IMR-90 (cell line): ENCODE measurements at regions not wholly inside any gene's neighbourhood (a gene's known extent, or its start where the extent isn't known, plus 50 kb on each side); places are given as distances from the start of the nearest gene placed in this dataset.

Experiments used
- ATAC-seq: fragments of 200-7000 bp; cut with Tn5 transposase; 2 replicates; pipeline ENCODE4 v1.9.1; 2020; ENCODE audit warnings: low read depth, mild to moderate bottlenecking, moderate library complexity
- BruUV-seq: library from RNA; stranded (reverse); fragments of 400-500 nt; replicated peaks from 2 replicates; lab custom pipeline; 2021; lab: Mats Ljungman, UMichigan
- CTCF ChIA-PET: fragments of 300-600 bp; formaldehyde crosslinking; extraction: SDS; loops from one replicate; lab custom pipeline; 2021; ENCODE audit warnings: antibody characterized with exemption; lab: Yijun Ruan, JAX
- POLR2A ChIA-PET: fragments of 300-600 bp; sonication (Branson Sonifier 250); formaldehyde crosslinking; loops from one replicate; lab custom pipeline; 2022; ENCODE audit warnings: antibody characterized with exemption; ENCODE audit not compliant: unreplicated experiment; lab: Charles Lee
- DNase-seq: peaks from one replicate; pipeline ENCODE4 v3.0.0; 2013
- H2AFZ ChIP-seq: replicated peaks from 2 replicates; pipeline ENCODE3; 2013; ENCODE audit warnings: low read length, mild to moderate bottlenecking; ENCODE audit not compliant: poor library complexity
- H2AK5ac ChIP-seq: 2 replicates; pipeline ENCODE4 v1.6.1; 2013; ENCODE audit warnings: low read depth, low read length, inconsistent platforms
- H2AK9ac ChIP-seq: replicated peaks from 2 replicates; pipeline ENCODE3; 2013; ENCODE audit warnings: mild to moderate bottlenecking, low read depth, low read length, moderate library complexity; ENCODE audit not compliant: poor library complexity
- H2BK120ac ChIP-seq: 2 replicates; pipeline ENCODE4 v1.6.1; 2013; ENCODE audit warnings: low read depth, low read length, inconsistent platforms
- H2BK15ac ChIP-seq: 3 replicates; pipeline ENCODE4 v1.6.1; 2013; ENCODE audit warnings: low read depth, low read length, inconsistent platforms
- H2BK20ac ChIP-seq: 2 replicates; pipeline ENCODE4 v1.6.1; 2013; ENCODE audit warnings: low read depth, mild to moderate bottlenecking, inconsistent platforms, low read length, moderate library complexity
- H2BK5ac ChIP-seq: 2 replicates; pipeline ENCODE4 v1.6.1; 2013; ENCODE audit warnings: mild to moderate bottlenecking, low read depth, low read length, inconsistent platforms; ENCODE audit not compliant: poor library complexity, severe bottlenecking
- H3K14ac ChIP-seq: replicated peaks from 2 replicates; pipeline ENCODE4 v1.6.1; 2013; ENCODE audit warnings: low read depth, low read length, inconsistent platforms
- H3K18ac ChIP-seq: 2 replicates; pipeline ENCODE4 v1.6.1; 2013; ENCODE audit warnings: low read depth, low read length, control low read depth
- H3K23ac ChIP-seq: 2 replicates; pipeline ENCODE4 v1.6.1; 2013; ENCODE audit warnings: low read depth, low read length, inconsistent platforms
- H3K27ac ChIP-seq: 2 replicates; pipeline ENCODE4 v1.5.1; 2013; ENCODE audit warnings: mild to moderate bottlenecking, control low read depth, low read length; ENCODE audit not compliant: insufficient read depth
- H3K27me3 ChIP-seq: 2 replicates; pipeline ENCODE4 v1.6.1; 2013; ENCODE audit warnings: low read length; ENCODE audit not compliant: control insufficient read depth, insufficient read depth
- H3K36me3 ChIP-seq: 2 replicates; pipeline ENCODE4 v1.6.1; 2013; ENCODE audit warnings: low read length, mixed read lengths; ENCODE audit not compliant: control insufficient read depth, insufficient read depth
- H3K4ac ChIP-seq: 2 replicates; pipeline ENCODE4 v1.6.1; 2013; ENCODE audit warnings: low read depth, low read length, inconsistent platforms
- H3K4me1 ChIP-seq: 2 replicates; pipeline ENCODE4 v1.6.1; 2013; ENCODE audit warnings: low read length, mixed read lengths; ENCODE audit not compliant: control insufficient read depth, insufficient read depth
- H3K4me2 ChIP-seq: 2 replicates; pipeline ENCODE4 v1.6.1; 2013; ENCODE audit warnings: low read depth, mild to moderate bottlenecking, control low read depth, low read length, moderate library complexity
- H3K4me3 ChIP-seq: 2 replicates; pipeline ENCODE4 v1.5.1; 2013; ENCODE audit warnings: low read depth, mild to moderate bottlenecking, control low read depth, low read length, moderate library complexity; ENCODE audit not compliant: insufficient read depth
- H3K56ac ChIP-seq: 2 replicates; pipeline ENCODE4 v1.6.1; 2013; ENCODE audit warnings: low read length, inconsistent platforms; ENCODE audit not compliant: insufficient read depth; ENCODE audit errors: extremely low read depth
- H3K79me1 ChIP-seq, 2 experiments: 2 replicates each; pipeline ENCODE4 v1.6.1; 2013; ENCODE audit warnings: low read length in 2 of 2, inconsistent platforms in 1 of 2, low read depth in 1 of 2
- H3K9ac ChIP-seq: 2 replicates; pipeline ENCODE4 v1.6.1; 2013; ENCODE audit warnings: low read depth, low read length, control low read depth
- H3K9me1 ChIP-seq: 2 replicates; pipeline ENCODE4 v1.6.1; 2013; ENCODE audit warnings: low read length, inconsistent platforms; ENCODE audit not compliant: insufficient read depth
- H3K9me3 ChIP-seq: 2 replicates; pipeline ENCODE4 v1.6.1; 2013; ENCODE audit warnings: low read length; ENCODE audit not compliant: control insufficient read depth, insufficient read depth
- H4K20me1 ChIP-seq: 2 replicates; pipeline ENCODE4 v1.6.1; 2013; ENCODE audit warnings: low read length, inconsistent platforms; ENCODE audit not compliant: insufficient read depth
- H4K5ac ChIP-seq: 2 replicates; pipeline ENCODE4 v1.6.1; 2013; ENCODE audit warnings: mild to moderate bottlenecking, low read depth, low read length, control low read depth
- H4K8ac ChIP-seq, 2 experiments: 2 replicates each; pipeline ENCODE4 v1.6.1; 2013; ENCODE audit warnings: low read depth in 2 of 2, low read length in 2 of 2, control low read depth in 1 of 2, inconsistent platforms in 1 of 2
- H4K91ac ChIP-seq: 2 replicates; pipeline ENCODE4 v1.6.1; 2013; ENCODE audit warnings: low read depth, low read length, inconsistent platforms; ENCODE audit not compliant: insufficient read depth
- BHLHE40 ChIP-seq: fragments of 150-350 bp; IDR thresholded peaks from 2 replicates; pipeline ENCODE4 v1.6.1; 2016; ENCODE audit warnings: mild to moderate bottlenecking, low read depth, low read length
- CEBPB ChIP-seq: IDR thresholded peaks from 2 replicates; pipeline ENCODE4 v1.6.1; 2012; ENCODE audit warnings: low read depth, low read length, improper control_type of control experiment
- CHD1 ChIP-seq: IDR thresholded peaks from 2 replicates; pipeline ENCODE4 v1.6.1; 2012; ENCODE audit warnings: low read depth, low read length, improper control_type of control experiment
- CTCF ChIP-seq: conservative IDR thresholded peaks from 2 replicates; pipeline ENCODE4 v1.5.1; 2012; ENCODE audit warnings: mild to moderate bottlenecking, low read depth, low read length, improper control_type of control experiment
- ELK1 ChIP-seq: fragments of 150-350 bp; IDR thresholded peaks from 2 replicates; pipeline ENCODE4 v1.6.1; 2016; ENCODE audit warnings: low read depth, mild to moderate bottlenecking, low read length, moderate library complexity, borderline replicate concordance
- MAFK ChIP-seq: IDR thresholded peaks from 2 replicates; pipeline ENCODE4 v1.6.1; 2012; ENCODE audit warnings: low read depth, low read length, improper control_type of control experiment
- MAZ ChIP-seq: IDR thresholded peaks from 2 replicates; pipeline ENCODE4 v1.6.1; 2012; ENCODE audit warnings: low read depth, mild to moderate bottlenecking, low read length, improper control_type of control experiment, moderate library complexity, borderline replicate concordance
- MXI1 ChIP-seq: IDR thresholded peaks from 2 replicates; pipeline ENCODE4 v1.6.1; 2012; ENCODE audit warnings: low read depth, mild to moderate bottlenecking, low read length, moderate library complexity, borderline replicate concordance
- NFE2L2 ChIP-seq: fragments of 150-350 bp; IDR thresholded peaks from 2 replicates; pipeline ENCODE4 v1.6.1; 2016; ENCODE audit warnings: low read depth, mild to moderate bottlenecking, low read length
- POLR2A ChIP-seq: IDR thresholded peaks from 2 replicates; pipeline ENCODE4 v1.6.1; 2012; ENCODE audit warnings: mild to moderate bottlenecking, low read depth, low read length
- RAD21 ChIP-seq: IDR thresholded peaks from 2 replicates; pipeline ENCODE4 v1.6.1; 2012; ENCODE audit warnings: low read length, improper control_type of control experiment
- RCOR1 ChIP-seq: IDR thresholded peaks from 2 replicates; pipeline ENCODE4 v1.6.1; 2012; ENCODE audit warnings: mild to moderate bottlenecking, low read length, improper control_type of control experiment; ENCODE audit not compliant: insufficient replicate concordance
- RFX5 ChIP-seq: IDR thresholded peaks from 2 replicates; pipeline ENCODE4 v1.8.0; 2012; ENCODE audit warnings: low read depth, mild to moderate bottlenecking, low read length, moderate library complexity
- SMC3 ChIP-seq: fragments of 150-350 bp; IDR thresholded peaks from 2 replicates; pipeline ENCODE4 v1.6.1; 2016; ENCODE audit warnings: low read depth, mild to moderate bottlenecking, antibody characterized with exemption, low read length, moderate library complexity
- USF2 ChIP-seq: fragments of 150-350 bp; IDR thresholded peaks from 2 replicates; pipeline ENCODE4 v1.6.1; 2017; ENCODE audit warnings: mild to moderate bottlenecking, antibody characterized with exemption, low read length, low read depth
- WGBS, 2 experiments: methylation state at CpG; one replicate each; pipeline versions ENCODE4 v1.1.5 to v1.1.7; 2013; ENCODE audit warnings: missing lambda C conversion rate in 2 of 2; ENCODE audit not compliant: insufficient read length in 1 of 2; ENCODE audit errors: extremely low coverage in 2 of 2; 5-methylcytosine and 5-hydroxymethylcytosine counted together
- dilution Hi-C: fragments of 300-500 bp; cut with HindIII; formaldehyde crosslinking; loops from one replicate; pipeline ENCODE4 v1.14.3; 2018; ENCODE audit warnings: low sequenced_read_pairs; ENCODE audit not compliant: unreplicated experiment
- in situ Hi-C: fragments of 300-500 bp; cut with MboI; formaldehyde crosslinking; loops from 3 replicates; pipeline ENCODE4 v1.14.3; 2019; ENCODE audit warnings: low sequenced_read_pairs, inconsistent platforms, mixed read lengths
- intact Hi-C: fragments of 100-400 bp; cut with micrococcal nuclease; formaldehyde crosslinking; loops from 2 replicates; pipeline ENCODE4 v1.10.0; 2022

- WGBS, 2 experiments = 100% methylated on average over 1 of the region's 5 CpGs; no CpG with 5 or more reads in 1 of the 2 experiments
- intact Hi-C loops = no loop called here
- H4K8ac ChIP-seq = no peak overlapping the region
- H3K9me1 ChIP-seq = peaks cover 9% of the 10 kb centered on the region
- no peak overlapping the region for H3K56ac ChIP-seq
- no peak overlapping the region for H4K91ac ChIP-seq
- in situ Hi-C loops = no loop called here
- no peak overlapping the region for H3K18ac ChIP-seq
- no peak overlapping the region for H3K23ac ChIP-seq
- no peak overlapping the region for H3K14ac ChIP-seq
- H3K4me3 ChIP-seq = no peak overlapping the region
- peak overlapping the region; percentile 19; the same call in 1 of the 2 replicates for H2AK5ac ChIP-seq
- H2AFZ ChIP-seq = peak overlapping the region; percentile 25
- no peak overlapping the region for H2BK120ac ChIP-seq
- no peak overlapping the region for H2AK9ac ChIP-seq
- TF ChIP-seq RCOR1 = no peak
- TF ChIP-seq NFE2L2 = no peak
- TF ChIP-seq MAZ = no peak
- TF ChIP-seq CEBPB = no peak
- TF ChIP-seq BHLHE40 = no peak
- TF ChIP-seq RFX5 = no peak
- no peak for TF ChIP-seq MAFK
- TF ChIP-seq MXI1 = no peak
- no peak for TF ChIP-seq USF2
- no peak for TF ChIP-seq CHD1
- no peak for TF ChIP-seq SMC3
- no peak for TF ChIP-seq RAD21
- TF ChIP-seq CTCF = no peak
- no peak for TF ChIP-seq POLR2A
- no peak for TF ChIP-seq ELK1
- no peak overlapping the region for H3K9ac ChIP-seq
- no peaks in the 10 kb centered on the region for H3K27me3 ChIP-seq
- H2BK15ac ChIP-seq = no peak overlapping the region; the same call in 2 of the 3 replicates
- no peaks in the 10 kb centered on the region for H3K79me1 ChIP-seq
- no peak overlapping the region for H3K4me2 ChIP-seq
- ChIA-PET POLR2A (no interaction called here), CTCF (no interaction called here)
- ATAC-seq = no peak
- dilution Hi-C loops = no loop called here
- H4K5ac ChIP-seq = no peak overlapping the region
- no peak overlapping the region for H2BK5ac ChIP-seq
- H3K4me1 ChIP-seq = peaks cover 17% of the 10 kb centered on the region
- peaks cover 2% of the 10 kb centered on the region; the same call in 1 of the 2 replicates for H3K9me3 ChIP-seq
- H4K20me1 ChIP-seq = no peaks in the 10 kb centered on the region
- DNase-seq = no peak
- no peaks in the 10 kb centered on the region for H3K36me3 ChIP-seq
- peak overlapping the region; percentile 14; the same call in 1 of the 2 replicates for H2BK20ac ChIP-seq
- no peak overlapping the region for H3K27ac ChIP-seq
- H3K4ac ChIP-seq = no peak overlapping the region; the same call in 1 of the 2 replicates
- BruUV-seq = no TSS peak
Measured at GRCh38 chr9:91065231-91066041, 263.8 kb downstream of the SYK start.
